ENCODE measurements at regions not wholly inside any gene's neighbourhood (a gene's known extent, or its start where the extent isn't known, plus 50 kb on each side); places are given as distances from the start of the nearest gene placed in this dataset.

DNA sequence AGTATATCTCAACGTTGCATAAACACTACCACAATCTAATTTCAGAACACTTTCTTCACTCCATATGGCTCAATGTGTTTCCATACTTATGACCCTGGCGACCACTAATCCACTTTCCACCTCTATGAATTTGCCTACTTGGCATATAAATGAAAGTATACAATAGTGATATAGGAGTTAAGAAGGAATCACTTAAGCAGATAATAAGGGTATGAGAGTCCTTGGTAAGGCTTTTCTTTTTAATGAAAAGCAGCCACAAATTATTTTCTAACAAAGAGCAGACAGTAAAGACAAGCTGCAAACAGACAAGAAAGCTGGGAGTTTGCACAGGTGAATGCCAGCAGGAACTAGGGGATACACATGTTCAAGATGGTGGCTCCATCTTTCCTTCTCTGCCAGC, 615.1 kb upstream of the NUDT12 start:
- no peak overlapping the region for H3K4me3 ChIP-seq (ENCODE audit: control insufficient read depth in 2 of 3, extremely low read depth in 1 of 3, insufficient read depth in 2 of 3, low read depth in 1 of 3, low read length in 3 of 3)
- dilution Hi-C loops (cut with MboI; ENCODE audit: extremely low pct_ligation_motif_present, low sequenced_read_pairs), result no loop called here
- no peaks in the 10 kb centered on the region for H3K4me1 ChIP-seq (ENCODE audit: control insufficient read depth, extremely low read depth, insufficient read depth, low read length)
- FAIRE-seq (no peak), DNase-seq (ENCODE audit: low read depth, low spot score) (no peak)
- no peaks in the 10 kb centered on the region for H3K9me3 ChIP-seq (ENCODE audit: control insufficient read depth, low read depth, low read length)
- H3K9ac ChIP-seq (ENCODE audit: control insufficient read depth, extremely low read depth, insufficient read depth, low read length), result no peak overlapping the region
- no peaks in the 10 kb centered on the region for H3K36me3 ChIP-seq (ENCODE audit: control insufficient read depth in 2 of 2, extremely low read depth in 1 of 2, insufficient read depth in 2 of 2, low read length in 2 of 2)
- no peak overlapping the region for H3K4me2 ChIP-seq (ENCODE audit: control insufficient read depth, extremely low read depth, insufficient read depth, low read depth, low read length)
- no peaks in the 10 kb centered on the region for H3K9me1 ChIP-seq (ENCODE audit: control insufficient read depth, extremely low read depth, insufficient read depth, low read length)
- no peak overlapping the region for H3K27ac ChIP-seq (ENCODE audit: control insufficient read depth, insufficient read depth, low read length)
- H3K79me2 ChIP-seq (ENCODE audit: control insufficient read depth, insufficient read depth, low read length), result no peaks in the 10 kb centered on the region
- H2AFZ ChIP-seq (ENCODE audit: control insufficient read depth, low read length), result no peak overlapping the region
- H3K27me3 ChIP-seq (ENCODE audit: control insufficient read depth, extremely low read depth, insufficient read depth, low read length), result no peaks in the 10 kb centered on the region
- TF ChIP-seq, protein P1, sequence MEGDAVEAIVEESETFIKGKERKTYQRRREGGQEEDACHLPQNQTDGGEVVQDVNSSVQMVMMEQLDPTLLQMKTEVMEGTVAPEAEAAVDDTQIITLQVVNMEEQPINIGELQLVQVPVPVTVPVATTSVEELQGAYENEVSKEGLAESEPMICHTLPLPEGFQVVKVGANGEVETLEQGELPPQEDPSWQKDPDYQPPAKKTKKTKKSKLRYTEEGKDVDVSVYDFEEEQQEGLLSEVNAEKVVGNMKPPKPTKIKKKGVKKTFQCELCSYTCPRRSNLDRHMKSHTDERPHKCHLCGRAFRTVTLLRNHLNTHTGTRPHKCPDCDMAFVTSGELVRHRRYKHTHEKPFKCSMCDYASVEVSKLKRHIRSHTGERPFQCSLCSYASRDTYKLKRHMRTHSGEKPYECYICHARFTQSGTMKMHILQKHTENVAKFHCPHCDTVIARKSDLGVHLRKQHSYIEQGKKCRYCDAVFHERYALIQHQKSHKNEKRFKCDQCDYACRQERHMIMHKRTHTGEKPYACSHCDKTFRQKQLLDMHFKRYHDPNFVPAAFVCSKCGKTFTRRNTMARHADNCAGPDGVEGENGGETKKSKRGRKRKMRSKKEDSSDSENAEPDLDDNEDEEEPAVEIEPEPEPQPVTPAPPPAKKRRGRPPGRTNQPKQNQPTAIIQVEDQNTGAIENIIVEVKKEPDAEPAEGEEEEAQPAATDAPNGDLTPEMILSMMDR (optimal IDR thresholded peaks at IDR 0.05 in 1 of 3, IDR thresholded peaks at IDR 0.05 in 1 of 3, conservative IDR thresholded peaks at IDR 0.05 in 1 of 3; ENCODE audit: extremely low read depth in 1 of 3, insufficient read depth in 2 of 3, low read length in 3 of 3), result no peak
- no peak for TF ChIP-seq EZH2 (IDR thresholded peaks at IDR 0.05; ENCODE audit: low read length)
- no peaks in the 10 kb centered on the region for H4K20me1 ChIP-seq (ENCODE audit: control insufficient read depth, extremely low read depth, insufficient read depth, low read length)

DNA sequence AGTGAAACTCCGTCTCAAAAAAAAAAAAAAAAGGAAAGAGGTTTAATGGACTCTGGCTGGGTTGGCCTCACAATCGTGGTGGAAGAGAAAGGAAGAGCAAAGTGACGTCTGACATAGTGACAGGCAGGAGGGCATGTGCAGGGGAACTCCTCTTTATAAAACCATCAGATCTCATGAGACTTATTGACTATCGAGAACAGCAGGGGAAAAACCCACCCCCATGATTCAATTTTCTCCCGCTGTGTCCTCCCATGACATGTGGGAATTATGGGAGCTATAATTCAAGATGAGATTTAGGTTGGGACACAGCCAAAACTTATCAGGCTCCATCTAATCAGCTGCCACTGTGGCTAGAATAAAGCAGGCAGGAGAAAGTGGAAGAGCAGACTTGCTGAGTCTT, 610.4 kb upstream of the NUDT12 start:
- dilution Hi-C loops (cut with MboI; ENCODE audit: extremely low pct_ligation_motif_present, low sequenced_read_pairs), result no loop called here
- Histone ChIP-seq H3K79me2 (ENCODE audit: control insufficient read depth, insufficient read depth, low read length) (no peaks in the 10 kb centered on the region), H3K27ac (ENCODE audit: control insufficient read depth, insufficient read depth, low read length) (no peak overlapping the region), H3K4me1 (ENCODE audit: control insufficient read depth, extremely low read depth, insufficient read depth, low read length) (no peaks in the 10 kb centered on the region), H3K4me2 (ENCODE audit: control insufficient read depth, extremely low read depth, insufficient read depth, low read depth, low read length) (no peak overlapping the region), H2AFZ (ENCODE audit: control insufficient read depth, low read length) (no peak overlapping the region), H3K9ac (ENCODE audit: control insufficient read depth, extremely low read depth, insufficient read depth, low read length) (no peak overlapping the region), H3K36me3 (ENCODE audit: control insufficient read depth in 2 of 2, extremely low read depth in 1 of 2, insufficient read depth in 2 of 2, low read length in 2 of 2) (no peaks in the 10 kb centered on the region), H3K4me3 (ENCODE audit: control insufficient read depth in 2 of 3, extremely low read depth in 1 of 3, insufficient read depth in 2 of 3, low read depth in 1 of 3, low read length in 3 of 3) (no peak overlapping the region), H3K27me3 (ENCODE audit: control insufficient read depth, extremely low read depth, insufficient read depth, low read length) (no peaks in the 10 kb centered on the region), H4K20me1 (ENCODE audit: control insufficient read depth, extremely low read depth, insufficient read depth, low read length) (no peaks in the 10 kb centered on the region), H3K9me3 (ENCODE audit: control insufficient read depth, low read depth, low read length) (no peaks in the 10 kb centered on the region), H3K9me1 (ENCODE audit: control insufficient read depth, extremely low read depth, insufficient read depth, low read length) (no peaks in the 10 kb centered on the region)
- DNase-seq (ENCODE audit: low read depth, low spot score) (no peak), FAIRE-seq (no peak)
- TF ChIP-seq, protein P1 (optimal IDR thresholded peaks at IDR 0.05 in 1 of 3, IDR thresholded peaks at IDR 0.05 in 1 of 3, conservative IDR thresholded peaks at IDR 0.05 in 1 of 3; ENCODE audit: extremely low read depth in 1 of 3, insufficient read depth in 2 of 3, low read length in 3 of 3), result no peak
- TF ChIP-seq EZH2 (IDR thresholded peaks at IDR 0.05; ENCODE audit: low read length), result no peak
